ENCODE measurements at regions not wholly inside any gene's neighbourhood (a gene's known extent, or its start where the extent isn't known, plus 50 kb on each side); places are given as distances from the start of the nearest gene placed in this dataset.
"Not testable (repeated sequence)": the region's sequence is repeated elsewhere in the genome, so short reads cannot be mapped to it uniquely, and the experiment has no call there.

DNA sequence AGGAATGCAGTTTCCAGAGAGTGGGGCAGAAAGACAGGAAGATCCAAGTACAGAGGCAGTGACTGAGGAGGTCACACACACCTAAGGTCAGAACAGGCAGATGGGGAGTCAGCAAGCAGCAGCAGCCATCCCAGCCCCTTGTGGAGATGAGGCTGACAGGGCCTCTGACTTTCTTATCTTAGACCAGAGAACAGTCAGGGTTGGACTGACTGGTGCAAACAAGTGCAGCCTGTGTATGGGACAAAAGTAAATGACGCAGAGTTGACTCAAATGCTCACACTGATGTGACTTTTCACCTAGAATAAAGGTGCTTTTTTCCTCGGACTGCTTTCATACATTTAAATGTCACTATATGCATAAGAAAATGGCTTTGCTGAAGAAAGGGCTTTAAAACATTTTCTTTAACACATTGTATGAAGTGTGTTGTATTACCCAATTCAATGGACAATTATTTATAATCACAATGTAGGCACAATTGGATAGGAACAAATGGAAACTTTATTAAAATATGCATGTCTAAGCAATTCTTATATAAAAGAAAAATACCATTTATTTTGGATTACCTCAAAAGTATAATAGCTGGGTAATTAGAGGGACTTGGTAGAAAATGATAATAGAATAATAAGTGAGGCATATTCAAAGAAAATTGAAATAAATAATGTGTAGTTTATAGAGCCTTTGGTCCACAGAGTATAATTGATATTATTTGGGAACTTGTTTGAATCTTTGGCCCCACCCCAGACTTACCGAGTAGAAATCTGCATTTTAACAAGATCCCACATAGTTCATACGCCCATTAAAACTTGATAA lies 1321.5 kb upstream of the CELF4 start:
- DNase-seq, result no peak

DNA sequence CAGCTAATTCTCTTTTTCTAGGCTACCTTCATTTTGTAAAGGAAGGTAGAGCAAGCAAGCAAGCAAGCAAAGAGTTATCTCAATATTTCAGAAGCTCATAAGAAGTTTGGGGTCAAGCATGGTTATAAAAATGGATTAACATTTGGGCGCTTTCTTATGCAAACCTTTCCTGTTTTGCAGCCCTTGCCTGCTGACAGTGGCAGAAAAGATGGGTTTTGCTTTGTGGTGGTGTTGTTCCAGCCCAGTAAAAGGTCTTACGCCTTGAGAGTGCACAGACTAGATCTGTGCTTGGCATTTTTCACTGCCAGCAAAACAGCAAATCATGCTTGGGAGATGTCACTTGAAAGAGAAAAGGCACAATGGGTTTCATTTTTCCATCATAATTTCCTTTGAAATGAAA lies 1320.6 kb upstream of the CELF4 start:
- no peak for DNase-seq

DNA sequence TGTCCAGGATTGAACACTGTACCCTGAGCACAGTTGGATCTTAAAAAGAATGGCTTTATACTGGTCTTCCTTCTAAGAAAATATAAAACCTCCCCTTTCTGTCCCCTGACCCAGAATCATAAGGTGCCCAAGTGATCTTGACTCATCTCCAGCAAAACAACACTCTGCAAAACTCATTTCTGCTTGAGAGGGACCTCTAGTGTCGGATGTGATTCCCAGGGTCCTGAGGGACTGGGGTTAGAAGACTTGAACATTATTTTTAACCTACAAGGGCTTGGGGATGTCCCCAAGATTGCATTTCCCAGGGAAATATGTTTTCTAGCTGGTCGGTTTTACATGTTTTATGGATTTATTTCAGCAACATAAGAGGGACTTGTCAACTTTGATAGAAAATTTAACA lies 1318.5 kb upstream of the CELF4 start:
- no peak for DNase-seq

DNA sequence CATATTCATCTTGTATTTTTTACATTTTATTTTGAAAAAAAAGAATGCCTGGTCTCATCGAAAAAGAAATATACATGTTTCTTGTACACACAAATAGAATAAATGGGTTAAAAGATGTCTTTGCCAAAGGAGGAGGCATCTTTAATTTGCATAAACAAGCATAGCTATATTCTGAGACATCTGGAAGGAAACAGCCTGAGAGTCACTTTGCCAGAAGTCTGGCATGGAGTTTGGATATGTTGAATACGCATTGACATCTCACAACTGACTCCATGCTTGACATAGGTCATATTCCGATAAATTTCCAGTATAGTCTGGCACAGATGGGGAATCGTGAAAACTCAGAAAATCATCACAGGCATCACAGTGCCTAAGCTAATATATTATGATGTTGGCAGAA lies 1317.5 kb upstream of the CELF4 start:
- no peak for DNase-seq

DNA sequence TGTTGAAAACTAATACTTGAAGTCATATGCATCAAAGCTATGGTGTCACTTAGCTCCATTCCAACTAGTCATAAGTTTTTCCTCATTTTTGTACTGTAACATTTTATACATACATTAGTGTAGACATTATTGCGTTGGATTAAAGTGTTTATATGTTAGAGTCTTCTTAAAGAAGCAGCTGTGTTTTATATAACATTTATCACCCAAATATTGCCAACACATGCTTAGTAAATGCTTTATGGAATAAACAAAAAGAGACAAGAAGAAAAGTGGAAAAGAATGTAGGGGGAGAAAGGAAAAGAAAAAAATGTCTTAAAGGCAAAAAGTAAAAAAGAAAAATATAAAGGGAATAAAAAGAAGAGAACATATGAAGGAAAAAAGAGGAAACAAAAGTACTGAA lies 1314.3 kb upstream of the CELF4 start:
- no peak for DNase-seq

DNA sequence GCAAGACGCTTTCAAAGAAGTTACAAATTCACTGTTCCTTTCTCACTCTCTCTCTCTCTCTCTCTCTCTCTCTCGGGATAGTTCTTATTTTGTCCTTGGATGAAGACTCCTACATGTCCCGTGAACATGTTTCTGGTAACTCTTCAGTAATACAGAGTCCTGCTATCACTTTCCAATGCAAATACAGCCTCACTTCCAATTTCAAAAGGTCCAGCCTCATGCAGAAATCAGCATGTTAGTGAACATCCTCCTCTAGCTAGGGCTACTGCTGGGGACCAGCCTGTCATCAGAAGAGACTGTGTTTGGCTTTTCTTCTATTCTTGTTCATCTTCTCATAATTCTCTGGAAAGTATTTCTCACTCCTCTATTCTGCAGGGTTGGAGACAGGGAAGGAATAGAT lies 1306.7 kb upstream of the CELF4 start:
- DNase-seq, result no peak

DNA sequence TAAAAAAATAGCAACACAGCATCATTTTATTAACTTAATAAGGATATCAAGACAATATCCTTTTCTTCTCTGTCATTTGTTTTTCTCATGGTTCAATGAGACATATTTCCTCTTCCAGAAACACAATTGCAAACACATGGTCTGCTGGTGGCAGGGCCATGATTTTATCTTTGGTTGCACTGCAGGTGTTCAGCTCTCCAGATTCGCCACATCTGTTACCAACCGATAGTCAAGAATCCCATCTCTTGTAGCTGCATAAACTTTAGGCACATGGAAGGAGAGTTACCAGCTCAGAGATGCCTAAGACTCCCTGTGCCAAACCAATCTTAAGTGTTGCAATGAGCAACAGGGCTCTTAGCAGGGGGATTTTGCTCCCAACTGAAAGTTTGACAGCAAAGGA lies 1303.2 kb upstream of the CELF4 start:
- DNase-seq, result no peak

DNA sequence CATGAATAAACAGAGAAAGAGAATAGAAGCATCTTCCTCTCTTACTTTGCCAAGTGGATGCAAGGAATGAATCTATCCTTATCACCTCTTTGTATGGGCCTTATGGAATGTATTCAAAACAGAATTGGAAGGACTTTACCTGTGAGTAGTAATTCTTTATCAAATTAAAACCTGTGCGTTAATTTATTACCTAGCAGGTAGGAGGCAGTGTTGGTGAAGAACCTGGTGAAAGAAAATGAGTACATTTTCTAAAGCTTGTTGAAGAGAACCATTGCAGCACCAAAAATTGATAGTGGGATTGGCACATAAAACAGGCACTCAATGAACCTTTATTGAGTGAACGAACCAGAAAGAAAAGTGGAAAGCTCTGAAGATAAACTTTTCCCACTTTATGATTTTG lies 1302.1 kb upstream of the CELF4 start:
- DNase-seq, result no peak

DNA sequence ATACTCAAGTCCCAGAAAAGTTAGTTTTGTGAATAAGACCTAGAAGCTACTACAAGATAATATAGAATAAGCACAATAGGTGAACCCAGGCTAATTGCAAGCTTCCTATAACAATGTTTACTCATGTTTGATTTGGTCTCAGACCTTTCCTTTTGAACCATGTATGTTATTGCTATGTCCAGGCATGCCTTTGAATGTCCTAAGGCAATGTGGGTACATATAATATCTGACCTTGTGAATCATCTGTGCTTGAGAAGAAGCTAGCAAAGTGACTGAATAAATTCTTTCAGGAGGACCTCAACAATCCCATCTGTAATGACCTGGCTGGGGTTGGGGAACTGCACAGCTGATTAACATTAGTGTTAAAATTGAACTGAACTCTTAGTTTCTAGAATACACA lies 1285.9 kb upstream of the CELF4 start:
- DNase-seq, result no peak

DNA sequence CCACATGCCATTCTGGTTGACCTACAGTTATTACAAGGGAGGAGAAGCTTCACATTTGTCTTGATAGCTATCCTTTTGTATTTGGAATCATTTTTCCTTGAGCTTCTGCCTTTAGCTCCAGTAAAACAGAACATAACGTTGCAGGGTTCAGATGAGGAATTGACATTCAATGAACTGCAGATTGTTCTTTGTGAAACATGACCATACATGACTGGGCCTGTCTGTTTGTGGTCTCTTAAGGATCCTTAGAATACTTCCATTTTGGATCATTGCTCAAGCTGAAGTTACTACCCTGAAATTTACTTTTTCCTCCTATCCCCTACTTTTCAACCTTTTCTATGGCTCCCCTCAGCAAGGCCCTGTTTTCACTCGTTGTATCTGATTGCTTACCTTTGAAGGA lies 1281.7 kb upstream of the CELF4 start:
- no peak for DNase-seq

DNA sequence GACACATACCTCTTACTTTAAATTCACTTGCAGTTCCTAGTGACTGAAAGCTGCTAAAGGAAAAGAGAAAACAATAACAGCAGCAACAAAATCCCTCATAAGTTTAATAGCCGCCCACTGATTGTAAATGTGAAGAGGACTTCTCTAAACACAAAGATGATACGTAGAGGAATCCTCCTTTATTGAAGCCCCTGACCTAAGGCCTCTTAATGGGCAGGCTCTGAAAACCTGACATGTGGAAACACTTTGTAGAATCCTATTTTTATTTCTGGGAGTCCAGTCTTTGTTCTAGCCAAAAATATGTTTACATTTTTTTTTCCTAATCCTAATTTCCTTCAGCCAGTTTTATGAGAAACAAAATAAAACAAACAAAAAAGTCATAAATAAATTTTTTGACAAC lies 1277.7 kb upstream of the CELF4 start:
- no peak for DNase-seq

DNA sequence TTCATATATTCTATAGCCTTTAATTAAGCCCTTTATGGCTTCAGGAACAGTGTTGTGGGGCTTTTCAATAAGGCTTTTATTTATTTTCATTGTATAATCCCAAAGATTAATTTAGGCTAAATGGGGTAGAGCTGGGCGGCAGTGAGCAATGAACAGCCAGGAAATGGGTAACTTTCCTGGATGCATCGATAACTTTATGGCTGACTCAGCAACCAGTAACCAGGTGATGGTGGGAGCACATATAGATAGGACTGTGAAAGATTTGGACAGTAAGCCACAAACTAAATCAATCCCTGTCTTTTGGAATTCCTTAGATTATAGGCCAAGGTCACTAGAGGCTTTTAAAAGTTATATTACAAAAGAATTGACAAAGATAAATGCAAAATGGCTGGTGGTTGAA lies 1260.6 kb upstream of the CELF4 start:
- DNase-seq, result no peak

DNA sequence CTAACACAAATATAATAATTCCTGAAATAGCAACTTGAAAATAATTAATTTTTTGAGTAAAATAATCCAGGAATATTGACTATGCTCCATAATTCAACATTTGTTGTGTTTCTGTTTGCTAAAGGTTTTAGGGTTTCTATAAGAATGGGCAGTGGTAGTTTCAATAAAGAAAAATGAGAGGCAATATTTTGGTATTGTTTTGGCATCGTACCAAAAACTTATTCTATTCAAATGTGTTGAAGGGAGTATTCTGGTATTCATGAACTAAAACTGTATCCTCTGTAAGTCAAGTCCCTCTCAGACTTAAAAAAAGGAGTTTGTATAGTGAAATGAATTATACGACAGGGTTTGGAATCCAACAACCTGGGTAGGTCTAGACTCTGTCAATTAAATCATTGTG lies 1245.6 kb upstream of the CELF4 start:
- DNase-seq, result no peak

DNA sequence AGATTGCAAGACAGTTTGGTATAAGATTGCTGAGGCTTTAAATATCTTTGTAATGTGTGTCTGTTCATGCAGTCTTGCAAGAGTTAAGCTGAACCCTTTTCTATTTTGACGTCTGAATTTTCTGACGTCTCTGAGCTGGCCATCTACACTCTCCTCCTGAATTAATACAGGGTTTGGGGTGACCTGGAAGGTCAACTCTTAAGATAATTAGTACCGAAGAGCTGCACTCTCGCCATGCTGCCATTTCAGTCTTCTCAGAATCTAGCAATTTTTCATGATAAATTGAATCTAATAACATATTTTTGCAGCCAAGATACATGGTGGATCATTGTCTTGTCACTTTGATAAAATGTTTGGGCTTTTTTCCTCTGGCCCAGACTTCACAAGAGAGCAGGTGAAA lies 1245.2 kb upstream of the CELF4 start:
- DNase-seq, result no peak

DNA sequence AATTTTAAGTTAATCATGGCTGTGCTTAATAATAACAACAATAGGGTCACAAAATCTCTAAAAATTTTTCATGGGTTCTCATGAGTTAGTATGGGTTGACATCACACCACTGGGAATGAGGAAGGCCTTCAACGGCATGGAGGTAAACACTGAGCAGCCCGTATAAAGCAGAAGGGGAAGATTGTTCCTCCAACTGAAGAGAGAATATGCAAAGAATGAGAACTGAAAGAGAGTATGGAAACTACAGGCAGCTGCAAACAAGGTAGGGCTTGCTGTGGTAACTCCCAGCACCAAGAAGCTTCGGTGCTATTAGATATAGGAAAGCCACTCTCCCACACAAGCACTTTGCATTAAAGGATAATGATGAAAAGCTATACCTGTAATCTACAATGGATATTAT lies 1242.3 kb upstream of the CELF4 start:
- DNase-seq, result no peak

DNA sequence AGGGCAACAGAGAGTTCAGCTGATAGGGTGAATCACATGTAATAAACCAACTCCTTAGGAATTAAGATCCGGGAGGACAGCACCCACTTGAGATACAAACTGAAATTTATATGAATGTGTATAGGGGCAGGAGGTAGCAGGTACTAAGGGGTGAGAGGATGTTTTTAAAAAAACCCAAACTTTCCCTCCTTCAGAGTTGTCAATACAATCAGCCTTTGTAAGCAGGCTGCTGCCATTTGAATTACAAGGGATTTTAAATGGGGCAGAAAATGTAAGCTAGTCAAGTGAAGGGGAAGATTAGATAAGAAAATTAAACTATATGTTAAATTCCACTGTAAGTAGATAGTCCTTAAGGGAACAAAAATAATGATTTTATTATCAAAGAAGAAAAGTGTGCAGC lies 1239.7 kb upstream of the CELF4 start:
- no peak for DNase-seq

DNA sequence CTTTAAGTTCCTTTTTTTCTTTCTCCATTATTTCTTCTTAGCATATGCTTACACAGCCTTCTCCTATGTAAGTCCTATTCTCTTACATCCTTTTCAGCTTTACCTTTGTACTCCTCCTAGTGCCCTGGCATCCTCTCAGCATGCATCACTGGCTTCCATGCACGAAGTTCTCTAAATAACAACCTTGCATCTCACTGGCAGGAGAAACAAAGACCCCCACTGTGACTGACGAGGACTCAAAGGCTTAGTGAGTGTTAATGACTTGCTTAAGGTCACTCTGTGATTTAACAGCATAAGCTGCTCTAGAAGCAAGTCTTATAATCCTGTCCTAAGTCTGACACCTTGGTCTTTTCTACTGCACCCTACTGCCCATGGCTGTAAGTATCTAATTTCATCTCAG lies 1236.0 kb upstream of the CELF4 start:
- no peak for DNase-seq

DNA sequence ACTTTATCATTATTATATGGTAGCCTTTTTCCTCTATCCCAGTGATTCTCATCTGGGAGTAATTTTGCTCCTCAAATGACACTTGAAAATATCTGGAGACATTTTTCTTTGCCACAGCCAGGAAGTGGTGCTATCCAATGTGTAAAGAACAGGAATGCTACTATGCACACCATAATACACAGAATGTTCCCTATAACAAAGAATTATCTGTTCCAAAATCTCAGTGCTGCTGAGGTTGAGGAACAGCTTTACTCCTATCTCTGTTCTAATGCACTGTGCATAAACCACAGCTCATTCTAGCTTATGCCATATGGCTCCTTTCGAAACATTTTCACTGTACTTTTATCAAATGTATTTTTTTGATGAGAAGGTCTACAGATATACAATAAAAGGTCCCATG lies 1231.2 kb upstream of the CELF4 start:
- no peak for DNase-seq

DNA sequence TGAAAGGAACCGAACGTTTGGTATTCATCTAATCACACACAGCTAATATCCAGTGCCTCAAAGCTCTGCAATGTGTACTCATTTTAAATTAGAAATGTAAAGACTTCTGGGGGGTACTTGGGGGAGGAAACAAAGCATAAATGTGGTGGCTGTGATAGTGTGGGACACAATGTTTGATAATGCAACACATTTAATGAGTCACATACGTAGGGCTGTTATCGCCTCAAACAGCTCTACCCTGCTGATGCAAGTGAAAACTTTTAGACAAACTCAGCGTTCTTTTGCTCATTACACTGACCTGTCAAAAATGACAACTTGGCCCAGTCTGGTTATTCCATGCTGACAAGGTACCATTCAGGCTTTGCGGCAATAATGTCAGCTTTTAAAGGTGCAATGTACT lies 1227.1 kb upstream of the CELF4 start:
- no peak for DNase-seq

DNA sequence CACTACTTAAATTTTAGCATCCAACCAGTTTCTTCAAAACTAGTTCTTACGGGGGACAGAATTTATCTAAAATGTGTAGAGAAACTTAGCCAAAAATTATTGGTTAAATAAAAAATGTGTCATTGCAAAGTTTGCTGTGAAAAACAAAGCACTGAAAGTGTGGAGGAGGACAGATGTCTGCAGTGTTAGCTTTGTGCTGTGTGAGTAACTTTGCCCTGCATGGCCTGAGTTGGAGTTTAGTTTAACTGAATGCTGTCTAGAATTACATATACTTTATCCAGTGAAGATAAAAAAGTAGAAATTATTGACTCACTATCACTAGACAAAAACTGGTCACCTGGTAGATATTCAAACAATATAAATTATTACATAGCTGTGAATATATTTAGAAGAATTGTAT lies 1225.2 kb upstream of the CELF4 start:
- no peak for DNase-seq

DNA sequence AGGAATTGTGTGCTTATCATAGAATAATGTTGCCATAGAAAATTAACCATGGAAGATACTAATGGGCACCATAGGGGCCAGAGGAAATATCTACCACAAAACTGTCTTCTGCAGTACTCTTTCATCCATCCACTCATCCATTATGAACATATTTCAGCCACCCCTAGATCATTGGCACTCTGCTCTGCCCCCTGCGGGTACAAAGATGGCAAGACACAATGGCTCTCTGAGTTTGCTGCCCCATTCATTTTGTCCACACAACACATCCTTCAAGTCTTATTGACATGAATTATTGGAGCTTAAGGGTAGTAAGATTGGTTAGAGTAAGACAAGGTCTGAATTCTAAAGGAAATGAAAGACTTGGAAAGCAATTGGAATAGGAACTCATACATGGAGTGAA lies 1224.7 kb upstream of the CELF4 start:
- no peak for DNase-seq

DNA sequence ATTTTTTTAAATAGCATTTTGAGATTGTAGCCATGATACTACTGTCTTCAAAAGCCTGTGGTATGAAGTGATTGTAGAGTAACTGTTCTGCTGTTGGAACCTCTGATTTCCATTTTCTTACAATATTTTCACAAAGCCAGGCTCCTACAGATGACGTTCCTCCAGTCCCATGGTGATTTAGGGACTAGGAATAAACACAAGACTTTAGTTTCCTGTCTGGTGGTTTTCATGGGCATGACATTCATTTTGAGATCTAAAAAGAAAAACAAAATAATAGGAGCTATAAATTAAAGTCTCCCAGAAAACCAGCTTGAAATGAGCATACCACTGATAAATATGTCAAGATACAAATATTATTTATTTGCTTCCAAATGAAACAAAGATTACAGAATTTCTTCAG lies 1223.5 kb upstream of the CELF4 start:
- no peak for DNase-seq

DNA sequence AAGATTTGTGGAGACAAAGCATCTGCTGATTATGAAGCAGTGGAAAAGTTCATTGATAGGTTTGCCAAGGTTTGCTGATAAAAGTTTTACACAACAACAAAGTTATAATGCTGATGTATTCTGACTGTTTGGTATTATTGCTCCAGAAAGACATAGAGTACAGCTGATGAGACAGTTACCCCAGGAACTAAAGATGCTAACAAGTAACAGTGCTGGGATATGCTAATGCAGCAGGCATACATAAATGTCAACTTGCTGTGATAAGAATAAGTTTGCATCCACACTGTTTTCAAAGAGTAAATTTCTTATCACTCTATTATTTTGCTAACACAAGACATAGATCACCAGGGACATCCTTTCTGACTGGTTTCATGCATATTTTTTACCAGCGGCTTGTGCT lies 1221.3 kb upstream of the CELF4 start:
- DNase-seq, result no peak

DNA sequence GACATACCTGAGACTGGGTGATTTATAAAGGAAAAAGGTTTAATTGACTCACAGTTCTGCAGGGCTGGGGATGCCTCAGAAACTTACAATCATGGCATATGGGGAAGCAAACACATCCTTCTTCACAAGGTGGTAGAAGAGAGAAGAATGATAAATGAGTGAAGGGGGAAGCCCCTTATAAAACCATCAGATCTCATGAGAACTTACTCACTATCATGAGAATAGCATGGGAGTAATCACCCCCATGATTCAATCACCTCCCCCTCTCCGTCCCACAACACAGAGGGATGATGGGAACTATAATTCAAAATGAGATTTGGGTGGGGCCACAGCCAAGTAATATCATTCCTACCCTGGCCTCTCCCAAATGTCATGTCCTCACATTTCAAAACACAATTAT lies 1206.0 kb upstream of the CELF4 start:
- DNase-seq, result not testable (repeated sequence)

DNA sequence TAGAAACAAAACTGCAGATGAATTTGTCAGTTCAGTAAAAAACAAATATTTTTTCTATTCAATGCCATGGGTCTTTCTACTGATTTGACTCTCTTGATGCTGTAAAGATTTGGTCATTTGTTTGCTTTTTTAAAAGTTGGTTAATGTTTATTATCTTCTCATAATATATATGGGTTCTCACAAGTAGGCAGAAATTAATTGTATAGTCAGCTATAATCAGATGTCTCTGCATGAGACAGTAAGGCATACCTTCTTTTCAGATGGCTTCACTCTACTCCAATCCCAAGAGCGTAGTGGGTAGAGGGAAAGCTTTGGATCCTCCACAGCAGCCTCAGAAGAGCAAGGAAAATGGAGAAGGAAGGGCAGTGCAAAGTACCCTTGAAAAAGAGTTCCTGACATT lies 1202.9 kb upstream of the CELF4 start:
- no peak for DNase-seq

DNA sequence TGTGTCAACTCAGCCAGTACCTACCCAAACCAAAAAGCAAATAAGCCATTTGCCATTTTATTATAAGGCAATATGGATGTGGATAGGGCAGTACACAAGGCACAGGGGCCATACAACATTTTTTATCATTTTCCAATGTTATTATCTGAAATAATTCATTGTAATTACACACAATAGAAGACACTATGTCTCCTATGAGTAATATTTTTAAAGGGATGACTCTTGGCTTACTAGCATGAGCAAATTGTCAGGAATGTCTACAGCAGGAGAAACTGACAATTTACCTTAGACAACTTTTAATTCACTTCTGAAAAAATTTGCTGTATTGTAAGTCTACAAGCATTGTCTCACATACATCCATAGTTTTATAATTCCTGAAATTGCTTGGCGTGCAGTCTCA lies 1193.9 kb upstream of the CELF4 start:
- DNase-seq, result no peak
